HEK293T (cell line): ENCODE measurements at regions not wholly inside any gene's neighbourhood (a gene's known extent, or its start where the extent isn't known, plus 50 kb on each side); places are given as distances from the start of the nearest gene placed in this dataset.

Source experiments
- CTCF ChIA-PET: fragments of 350-600 bp; formaldehyde crosslinking; extraction: SDS; loops from one replicate; lab custom pipeline; 2021; ENCODE audit warnings: antibody characterized with exemption, inconsistent platforms; lab: Yijun Ruan, JAX
- POLR2A ChIA-PET: fragments of 350-600 bp; formaldehyde crosslinking; extraction: SDS; loops from one replicate; lab custom pipeline; 2020; ENCODE audit warnings: antibody characterized with exemption, inconsistent platforms; lab: Yijun Ruan, JAX
- DNase-seq: peaks from one replicate; pipeline ENCODE4 v3.0.0; 2012; ENCODE audit warnings: mixed read lengths; ENCODE audit errors: extremely low spot score
- ARNT ChIP-seq: fragments of 450-650 bp; IDR thresholded peaks from 2 replicates; pipeline ENCODE4 v1.6.1; 2017; ENCODE audit warnings: mild to moderate bottlenecking
- BHLHE40 ChIP-seq: fragments of 450-650 bp; IDR thresholded peaks from 2 replicates; pipeline ENCODE4 v1.6.1; 2016; ENCODE audit warnings: mild to moderate bottlenecking, moderate library complexity, borderline replicate concordance
- CTBP1 ChIP-seq: fragments of 450-650 bp; IDR thresholded peaks from 2 replicates; pipeline ENCODE4 v1.6.1; 2016; ENCODE audit warnings: borderline replicate concordance
- ELF4 ChIP-seq: fragments of 450-650 bp; IDR thresholded peaks from 2 replicates; pipeline ENCODE4 v1.6.1; 2017; ENCODE audit warnings: antibody characterized with exemption
- FOXA1 ChIP-seq: fragments of 450-650 bp; IDR thresholded peaks from 2 replicates; pipeline ENCODE4 v1.6.1; 2016; ENCODE audit warnings: mild to moderate bottlenecking
- FOXK2 ChIP-seq: fragments of 450-650 bp; IDR thresholded peaks from 2 replicates; pipeline ENCODE4 v1.6.1; 2016; ENCODE audit warnings: mild to moderate bottlenecking
- FOXM1 ChIP-seq: fragments of 450-650 bp; IDR thresholded peaks from 2 replicates; pipeline ENCODE4 v1.6.1; 2017; ENCODE audit warnings: mild to moderate bottlenecking, borderline replicate concordance
- HDGF ChIP-seq: fragments of 450-650 bp; IDR thresholded peaks from 2 replicates; pipeline ENCODE4 v1.6.1; 2017; ENCODE audit warnings: antibody characterized with exemption, borderline replicate concordance
- L3MBTL2 ChIP-seq: fragments of 450-650 bp; conservative IDR thresholded peaks from 2 replicates; pipeline ENCODE4 v1.6.1; 2016; ENCODE audit warnings: mild to moderate bottlenecking
- LEF1 ChIP-seq: fragments of 450-650 bp; IDR thresholded peaks from 2 replicates; pipeline ENCODE4 v1.6.1; 2017; ENCODE audit warnings: mild to moderate bottlenecking, borderline replicate concordance
- NFRKB ChIP-seq: fragments of 450-650 bp; IDR thresholded peaks from 2 replicates; pipeline ENCODE4 v1.6.1; 2016; ENCODE audit warnings: mild to moderate bottlenecking, moderate library complexity
- SP1 ChIP-seq: fragments of 450-650 bp; IDR thresholded peaks from 2 replicates; pipeline ENCODE4 v1.6.1; 2017
- SUZ12 ChIP-seq: fragments of 450-650 bp; IDR thresholded peaks from 2 replicates; pipeline ENCODE4 v1.6.1; 2016; ENCODE audit warnings: mild to moderate bottlenecking
- TARDBP ChIP-seq: fragments of 450-650 bp; IDR thresholded peaks from 2 replicates; pipeline ENCODE4 v1.6.1; 2016
- ZNF384 ChIP-seq: fragments of 450-650 bp; IDR thresholded peaks from 2 replicates; pipeline ENCODE4 v1.6.1; 2016
- TF ChIP-seq, protein P1 (sequence below): fragments of 450-650 bp; IDR thresholded peaks from 2 replicates; pipeline ENCODE4 v1.6.1; 2016

DNA sequence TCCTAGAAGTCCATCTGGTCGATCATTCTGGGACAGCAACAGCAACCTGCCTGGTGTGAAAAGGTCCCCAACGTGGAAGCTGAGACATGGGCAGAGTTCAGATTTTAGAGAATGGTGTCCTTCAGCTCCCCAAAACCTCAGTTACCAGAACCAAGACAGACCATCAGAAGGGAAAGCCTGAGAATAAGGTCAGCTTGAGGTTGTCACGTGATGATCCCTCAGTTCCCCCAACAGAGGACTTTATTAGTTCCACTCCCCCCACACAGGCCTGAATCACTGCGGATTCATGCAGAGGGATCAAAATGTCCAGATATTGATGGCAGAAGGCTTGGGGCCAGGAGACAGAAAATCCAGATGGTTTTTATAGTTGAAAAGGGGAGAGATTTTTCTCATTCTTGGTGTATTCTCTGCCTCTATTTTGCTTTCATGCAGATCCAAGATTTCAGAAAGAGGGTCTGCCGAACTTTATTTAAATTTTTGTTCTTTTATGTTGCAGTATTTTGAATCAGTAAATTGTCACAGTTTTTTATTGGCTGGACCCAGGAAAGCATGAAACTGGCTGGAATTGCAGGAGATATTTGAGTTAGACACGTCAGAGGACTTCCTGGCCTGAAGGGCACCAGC lies 139.0 kb upstream of the NTM start:
- TF ChIP-seq ZNF384, result no peak
- no peak for TF ChIP-seq FOXK2
- no peak for TF ChIP-seq CTBP1
- TF ChIP-seq L3MBTL2, result no peak
- no peak for TF ChIP-seq ARNT
- TF ChIP-seq SUZ12, result no peak
- TF ChIP-seq, protein P1, sequence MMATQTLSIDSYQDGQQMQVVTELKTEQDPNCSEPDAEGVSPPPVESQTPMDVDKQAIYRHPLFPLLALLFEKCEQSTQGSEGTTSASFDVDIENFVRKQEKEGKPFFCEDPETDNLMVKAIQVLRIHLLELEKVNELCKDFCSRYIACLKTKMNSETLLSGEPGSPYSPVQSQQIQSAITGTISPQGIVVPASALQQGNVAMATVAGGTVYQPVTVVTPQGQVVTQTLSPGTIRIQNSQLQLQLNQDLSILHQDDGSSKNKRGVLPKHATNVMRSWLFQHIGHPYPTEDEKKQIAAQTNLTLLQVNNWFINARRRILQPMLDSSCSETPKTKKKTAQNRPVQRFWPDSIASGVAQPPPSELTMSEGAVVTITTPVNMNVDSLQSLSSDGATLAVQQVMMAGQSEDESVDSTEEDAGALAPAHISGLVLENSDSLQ, result no peak
- TF ChIP-seq HDGF, result no peak
- TF ChIP-seq TARDBP, result no peak
- no peak for TF ChIP-seq SP1
- no peak for TF ChIP-seq FOXM1
- TF ChIP-seq FOXA1, result no peak
- TF ChIP-seq BHLHE40, result no peak
- no peak for TF ChIP-seq LEF1
- no peak for TF ChIP-seq ELF4
- no peak for DNase-seq
- POLR2A ChIA-PET, result no interaction called here
- CTCF ChIA-PET, result no interaction called here

DNA sequence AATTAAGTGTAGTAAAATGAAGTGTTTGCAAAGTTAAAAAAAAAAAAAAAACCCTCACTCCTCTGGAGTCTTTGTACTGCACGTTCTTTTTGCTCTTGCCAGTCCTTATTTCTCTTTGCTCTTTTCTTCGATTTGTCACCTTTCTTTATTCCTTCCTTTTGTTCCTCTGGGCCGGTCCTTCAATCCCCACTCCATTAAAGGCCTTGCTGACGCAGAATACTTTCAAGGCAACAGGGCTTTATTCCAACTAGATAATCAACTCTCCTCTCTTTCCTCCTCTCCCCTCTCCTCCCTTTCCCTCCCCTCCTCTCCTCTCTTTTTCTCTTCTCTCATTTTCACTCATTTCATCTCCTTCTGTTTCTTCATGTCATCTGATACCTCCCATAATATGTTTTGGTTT lies 138.2 kb upstream of the NTM start:
- ChIA-PET POLR2A (no interaction called here), CTCF (interaction anchor here (1.2 kb wide), 1 partner anchor 442 kb away, joined by 3 read pairs; no protein-coding TSS in a partner anchor)
- TF ChIP-seq HDGF (no peak), NFRKB (no peak), SP1 (no peak), ZNF384 (no peak), FOXM1 (no peak), TARDBP (no peak), L3MBTL2 (no peak), SUZ12 (no peak), BHLHE40 (no peak), FOXA1 (no peak), CTBP1 (no peak), FOXK2 (no peak), LEF1 (no peak), ARNT (no peak), ELF4 (no peak)
- TF ChIP-seq, protein P1, result no peak
- no peak for DNase-seq

- DNase-seq, result no peak
- POLR2A ChIA-PET, result no interaction called here
Observed at GRCh38 chr11:131234221-131234620, 136.2 kb upstream of the NTM start.

DNA sequence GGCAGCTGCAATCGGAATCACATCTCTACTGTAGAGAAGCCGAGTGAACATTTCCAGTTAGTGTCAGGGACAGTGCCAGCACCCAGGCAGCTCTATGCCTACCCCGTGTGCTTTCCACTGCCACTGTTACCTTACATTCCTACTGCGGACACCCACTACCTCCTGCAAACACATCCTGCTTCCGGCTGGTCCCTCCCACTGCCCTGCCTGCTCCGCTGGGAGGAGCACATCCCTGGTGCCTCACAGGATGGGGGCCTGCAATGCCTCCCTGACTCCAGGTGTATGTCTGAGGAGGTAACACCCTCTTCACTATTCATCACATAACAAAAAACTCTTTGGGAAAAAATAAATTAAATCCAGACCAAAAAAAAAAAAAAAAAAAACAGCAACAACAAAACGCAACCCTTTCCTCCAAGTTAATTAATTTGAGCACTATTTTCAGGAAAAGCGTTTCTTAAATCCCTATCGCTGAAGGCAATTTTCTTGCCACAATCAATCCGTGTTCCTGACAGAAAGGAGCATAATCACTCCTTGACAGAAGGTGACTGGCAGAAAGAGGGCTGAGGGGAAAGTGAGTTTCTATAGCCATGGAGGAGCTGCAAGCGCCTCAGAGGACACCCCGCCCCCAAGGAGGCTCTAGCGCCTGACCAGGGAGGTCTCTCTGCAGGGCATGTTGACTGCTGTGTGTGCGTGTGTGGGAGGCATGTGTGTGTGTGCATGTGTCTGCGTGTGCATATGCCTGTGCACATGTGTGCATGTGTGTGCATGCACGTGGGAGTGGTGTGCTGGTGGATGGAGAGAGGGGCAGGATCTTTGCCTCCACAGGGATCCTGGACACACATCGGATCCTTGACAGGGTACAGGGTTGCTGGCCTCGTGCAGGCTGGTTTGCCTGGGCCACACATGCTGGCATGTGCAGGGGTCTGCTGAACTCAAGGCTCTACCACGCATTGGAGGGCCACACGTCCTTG lies 134.8 kb upstream of the NTM start:
- POLR2A ChIA-PET, result no interaction called here
- no peak for TF ChIP-seq SP1
- TF ChIP-seq BHLHE40, result no peak
- TF ChIP-seq ZNF384, result no peak
- TF ChIP-seq, protein P1, result no peak
- no peak for TF ChIP-seq L3MBTL2
- no peak for TF ChIP-seq FOXK2
- TF ChIP-seq FOXM1, result no peak
- TF ChIP-seq SUZ12, result no peak
- TF ChIP-seq ARNT, result no peak
- no peak for TF ChIP-seq ELF4
- CTCF ChIA-PET, result no interaction called here
- no peak for DNase-seq

More at GRCh38 chr11:131234221-131234620, 136.2 kb upstream of the NTM start:
- TF ChIP-seq ZNF384, result no peak
- TF ChIP-seq ARNT, result no peak
- no peak for TF ChIP-seq FOXM1
- CTCF ChIA-PET, result interaction anchor here (0.5 kb wide), 1 partner anchor 445 kb away, joined by 3 read pairs; no protein-coding TSS in a partner anchor

- ChIA-PET CTCF (no interaction called here), POLR2A (no interaction called here)
- TF ChIP-seq TARDBP (no peak), L3MBTL2 (no peak), ELF4 (no peak), NFRKB (no peak), ARNT (no peak), BHLHE40 (no peak), LEF1 (no peak), SUZ12 (no peak), FOXA1 (no peak), FOXK2 (no peak), SP1 (no peak), FOXM1 (no peak), ZNF384 (no peak), CTBP1 (no peak)
- TF ChIP-seq, protein P1, result no peak
- DNase-seq, result no peak
Observed at GRCh38 chr11:131240421-131240820, 130.0 kb upstream of the NTM start.
